MM.1S (cell line): ENCODE measurements at regions not wholly inside any gene's neighbourhood (a gene's known extent, or its start where the extent isn't known, plus 50 kb on each side); places are given as distances from the start of the nearest gene placed in this dataset.

Source experiments
- DNase-seq: peaks from one replicate; pipeline ENCODE4 v3.0.0-alpha.2; 2015
- H2AFZ ChIP-seq: fragments of 300-600 bp; sonication (generic); 2 replicates; pipeline ENCODE4 v1.6.0; 2016; ENCODE audit warnings: antibody characterized with exemption, low read length
- H3F3A ChIP-seq: fragments of 300-600 bp; sonication (generic); 2 replicates; pipeline ENCODE4 v1.6.1; 2016; ENCODE audit warnings: mild to moderate bottlenecking, antibody characterized with exemption, low read length, moderate library complexity, mixed read lengths; ENCODE audit not compliant: insufficient read depth
- H3K27ac ChIP-seq: fragments of 300-600 bp; sonication (generic); 2 replicates; pipeline ENCODE4 v1.5.1; 2016; ENCODE audit warnings: mild to moderate bottlenecking, low read length
- H3K27me3 ChIP-seq: fragments of 300-600 bp; sonication (generic); replicated peaks from 2 replicates; pipeline ENCODE4 v1.6.0; 2016; ENCODE audit warnings: low read length; ENCODE audit not compliant: insufficient read depth
- H3K36me3 ChIP-seq: fragments of 300-600 bp; sonication (generic); replicated peaks from 2 replicates; pipeline ENCODE4 v1.6.1; 2016; ENCODE audit warnings: mild to moderate bottlenecking, low read length, mixed read lengths; ENCODE audit not compliant: insufficient read depth
- H3K4me1 ChIP-seq: fragments of 300-600 bp; sonication (generic); 2 replicates; pipeline ENCODE4 v1.6.1; 2016; ENCODE audit warnings: low read length, mixed read lengths
- H3K4me2 ChIP-seq: fragments of 300-600 bp; sonication (generic); 2 replicates; pipeline ENCODE4 v1.6.0; 2016; ENCODE audit warnings: low read depth, low read length
- H3K4me3 ChIP-seq: fragments of 300-600 bp; sonication (generic); 2 replicates; pipeline ENCODE4 v1.5.1; 2016; ENCODE audit warnings: low read length, mixed read lengths
- H3K79me2 ChIP-seq: fragments of 300-600 bp; sonication (generic); 2 replicates; pipeline ENCODE4 v1.6.1; 2016; ENCODE audit warnings: mixed run types, low read length, mixed read lengths
- H3K9ac ChIP-seq: fragments of 300-600 bp; sonication (generic); 2 replicates; pipeline ENCODE4 v1.6.1; 2016; ENCODE audit warnings: low read length, mixed read lengths
- H3K9me2 ChIP-seq: fragments of 300-600 bp; sonication (generic); replicated peaks from 2 replicates; pipeline ENCODE4 v1.6.1; 2016; ENCODE audit warnings: mild to moderate bottlenecking, low read length, mixed read lengths; ENCODE audit not compliant: insufficient read depth
- H3K9me3 ChIP-seq: fragments of 300-600 bp; sonication (generic); replicated peaks from 2 replicates; pipeline ENCODE4 v1.6.1; 2016; ENCODE audit warnings: mild to moderate bottlenecking, low read length, mixed read lengths; ENCODE audit not compliant: insufficient read depth
- H4K20me1 ChIP-seq: fragments of 300-600 bp; sonication (generic); 2 replicates; pipeline ENCODE4 v1.6.1; 2016; ENCODE audit warnings: mild to moderate bottlenecking, low read length, moderate library complexity, mixed read lengths; ENCODE audit not compliant: insufficient read depth
- EZH2 ChIP-seq: fragments of 300-600 bp; sonication (generic); optimal IDR thresholded peaks from 2 replicates; pipeline ENCODE3; 2017; ENCODE audit warnings: low read depth, mild to moderate bottlenecking, antibody characterized with exemption, low read length, mixed read lengths
- EZH2phosphoT487 ChIP-seq: fragments of 300-600 bp; sonication (generic); IDR thresholded peaks from 2 replicates; pipeline ENCODE4 v1.6.1; 2018; ENCODE audit warnings: antibody characterized with exemption, low read length
- TF ChIP-seq, protein P1 (sequence below): fragments of 300-600 bp; sonication (generic); IDR thresholded peaks from 2 replicates; pipeline ENCODE4 v1.5.1; 2016; ENCODE audit warnings: antibody characterized with exemption, low read length, mixed read lengths

DNA sequence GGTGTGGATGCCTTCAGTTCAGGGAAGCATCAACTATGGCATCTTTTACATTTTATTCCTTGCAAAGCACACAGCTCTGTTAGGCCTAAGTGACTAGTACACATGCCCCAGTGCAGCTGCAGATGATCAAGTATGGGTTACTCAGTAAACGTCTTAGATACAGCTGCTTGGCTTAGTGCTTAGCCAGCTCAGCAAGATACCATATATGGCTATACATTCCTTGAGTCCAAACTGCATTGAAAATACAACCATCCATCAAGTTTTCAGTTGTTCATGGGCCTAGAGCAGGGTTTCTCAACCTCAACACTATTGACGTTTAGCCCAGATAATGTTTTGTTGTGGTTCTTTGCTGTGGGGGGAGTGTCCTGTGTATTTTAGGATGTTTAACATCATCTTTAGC, 769.9 kb downstream of the TSN start:
- Histone ChIP-seq H4K20me1 (no peaks in the 10 kb centered on the region), H3K36me3 (no peaks in the 10 kb centered on the region), H3K4me1 (no peaks in the 10 kb centered on the region), H3K27me3 (no peaks in the 10 kb centered on the region), H3K4me3 (no peak overlapping the region), H3F3A (no peaks in the 10 kb centered on the region), H3K27ac (no peak overlapping the region), H3K9ac (no peak overlapping the region), H2AFZ (no peak overlapping the region), H3K9me3 (no peaks in the 10 kb centered on the region), H3K4me2 (no peak overlapping the region), H3K79me2 (no peaks in the 10 kb centered on the region), H3K9me2 (no peaks in the 10 kb centered on the region)
- TF ChIP-seq, protein P1, sequence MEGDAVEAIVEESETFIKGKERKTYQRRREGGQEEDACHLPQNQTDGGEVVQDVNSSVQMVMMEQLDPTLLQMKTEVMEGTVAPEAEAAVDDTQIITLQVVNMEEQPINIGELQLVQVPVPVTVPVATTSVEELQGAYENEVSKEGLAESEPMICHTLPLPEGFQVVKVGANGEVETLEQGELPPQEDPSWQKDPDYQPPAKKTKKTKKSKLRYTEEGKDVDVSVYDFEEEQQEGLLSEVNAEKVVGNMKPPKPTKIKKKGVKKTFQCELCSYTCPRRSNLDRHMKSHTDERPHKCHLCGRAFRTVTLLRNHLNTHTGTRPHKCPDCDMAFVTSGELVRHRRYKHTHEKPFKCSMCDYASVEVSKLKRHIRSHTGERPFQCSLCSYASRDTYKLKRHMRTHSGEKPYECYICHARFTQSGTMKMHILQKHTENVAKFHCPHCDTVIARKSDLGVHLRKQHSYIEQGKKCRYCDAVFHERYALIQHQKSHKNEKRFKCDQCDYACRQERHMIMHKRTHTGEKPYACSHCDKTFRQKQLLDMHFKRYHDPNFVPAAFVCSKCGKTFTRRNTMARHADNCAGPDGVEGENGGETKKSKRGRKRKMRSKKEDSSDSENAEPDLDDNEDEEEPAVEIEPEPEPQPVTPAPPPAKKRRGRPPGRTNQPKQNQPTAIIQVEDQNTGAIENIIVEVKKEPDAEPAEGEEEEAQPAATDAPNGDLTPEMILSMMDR: no peak
- DNase-seq: no peak

DNA sequence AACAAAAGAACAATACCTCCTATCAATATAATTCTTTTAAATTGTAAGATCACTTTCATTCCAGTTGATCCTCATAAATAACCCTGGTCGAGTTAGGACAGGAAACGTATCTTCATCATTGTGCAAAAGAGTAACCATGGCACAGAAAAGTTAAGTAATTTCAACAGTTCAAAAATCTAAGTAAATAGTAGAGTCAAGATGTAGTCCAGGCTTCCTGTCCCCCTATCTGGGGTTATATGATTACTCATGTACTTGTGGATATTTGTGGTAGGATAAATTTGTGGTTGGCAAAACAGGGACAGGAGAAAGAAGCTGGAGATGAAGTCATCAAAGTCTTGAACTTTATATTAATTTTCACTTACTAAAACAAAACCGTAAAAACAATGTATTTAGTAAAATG, 772.6 kb downstream of the TSN start:
- Histone ChIP-seq H3K4me3 (no peak overlapping the region), H3K9me3 (no peaks in the 10 kb centered on the region), H3K79me2 (no peaks in the 10 kb centered on the region), H3K9me2 (no peaks in the 10 kb centered on the region), H3K4me2 (no peak overlapping the region), H3K27me3 (no peaks in the 10 kb centered on the region), H3K9ac (no peak overlapping the region), H3K4me1 (peaks cover 9% of the 10 kb centered on the region; the same call in 1 of the 2 replicates), H3K27ac (no peak overlapping the region), H4K20me1 (no peaks in the 10 kb centered on the region), H3K36me3 (no peaks in the 10 kb centered on the region), H3F3A (0 out of 2 replicates have a peak, but pooled peaks cover 4% of the 10 kb centered on the region), H2AFZ (no peak overlapping the region)
- TF ChIP-seq EZH2phosphoT487 (no peak), EZH2 (no peak)
- TF ChIP-seq, protein P1: no peak
- no peak for DNase-seq

DNA sequence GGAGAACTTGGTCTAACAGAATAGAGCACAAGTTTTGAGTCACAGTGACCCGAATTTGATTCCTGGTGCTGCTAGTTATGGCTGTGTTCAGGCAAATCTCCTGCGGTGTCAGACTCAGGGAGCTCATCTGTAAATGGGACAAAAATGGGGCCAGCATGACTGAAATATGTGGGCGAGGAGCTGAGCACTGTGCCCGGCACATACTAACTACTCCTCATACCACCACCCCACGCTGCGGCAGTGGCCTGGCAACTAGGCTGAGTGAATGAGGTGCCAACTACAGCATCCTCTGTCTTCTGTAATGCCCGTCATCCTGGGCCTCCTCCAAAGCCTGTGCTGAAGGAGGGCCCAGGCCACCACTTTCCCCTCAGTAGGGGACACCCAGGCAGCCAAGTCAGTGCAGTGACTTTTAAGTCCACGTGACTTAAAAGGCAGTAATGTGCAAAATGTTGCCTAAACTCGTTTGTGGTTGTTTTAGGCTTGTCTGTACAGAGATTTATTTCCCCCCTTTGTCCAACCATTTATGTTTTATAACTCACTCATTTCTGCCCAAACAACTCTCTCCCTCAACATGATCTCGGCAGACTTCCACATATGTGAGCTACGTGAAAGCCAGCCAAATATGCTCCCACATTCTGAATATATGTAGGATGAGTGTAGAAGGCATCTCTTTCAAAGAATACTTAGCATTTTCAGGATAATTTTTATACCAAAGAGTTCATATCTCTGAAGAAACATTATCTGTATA, 773.7 kb downstream of the TSN start:
- TF ChIP-seq EZH2phosphoT487: no peak
- TF ChIP-seq, protein P1: no peak
- no peak for TF ChIP-seq EZH2
- H3F3A ChIP-seq: 0 out of 2 replicates have a peak, but pooled peaks cover 4% of the 10 kb centered on the region
- DNase-seq: no peak

More for the DNA sequence above, 773.7 kb downstream of the TSN start:
- Histone ChIP-seq H3K9me2 (no peaks in the 10 kb centered on the region), H3K9ac (no peak overlapping the region), H3K27ac (no peak overlapping the region), H3K36me3 (no peaks in the 10 kb centered on the region), H3K4me1 (peaks cover 9% of the 10 kb centered on the region; the same call in 1 of the 2 replicates), H3K4me2 (no peak overlapping the region), H2AFZ (no peak overlapping the region), H4K20me1 (no peaks in the 10 kb centered on the region), H3K4me3 (no peak overlapping the region), H3K9me3 (no peaks in the 10 kb centered on the region), H3K79me2 (no peaks in the 10 kb centered on the region), H3K27me3 (no peaks in the 10 kb centered on the region)
